H1 (cell line): ENCODE measurements at regions not wholly inside any gene's neighbourhood (a gene's known extent, or its start where the extent isn't known, plus 50 kb on each side); places are given as distances from the start of the nearest gene placed in this dataset.

Experiments used
- CTCF ChIA-PET: fragments of 300-600 bp; sonication (Branson Sonifier 250); formaldehyde crosslinking; loops from one replicate; lab custom pipeline; 2021; ENCODE audit not compliant: partially characterized antibody; lab: Charles Lee
- POLR2A ChIA-PET: fragments of 300-600 bp; sonication (Branson Sonifier 250); formaldehyde crosslinking; loops from one replicate; lab custom pipeline; 2021; ENCODE audit warnings: inconsistent platforms; ENCODE audit not compliant: partially characterized antibody; lab: Charles Lee
- DNase-seq, 2 experiments: peaks; one replicate each; pipeline versions ENCODE4 v3.0.0 to v3.0.0-alpha.2; 2010 to 2022; ENCODE audit warnings: low spot score in 2 of 2, low read depth in 1 of 2, mixed read lengths in 1 of 2
- FAIRE-seq: peaks from 2 replicates; lab custom pipeline; 2011; peaks lifted over from hg19 to GRCh38; lab: Jason Lieb, UNC
- H2AFZ ChIP-seq: 2 replicates; pipeline ENCODE4 v1.8.1; 2012; ENCODE audit warnings: low read length, inconsistent platforms
- H2AK5ac ChIP-seq: 2 replicates; pipeline ENCODE4 v1.6.1; 2013; ENCODE audit warnings: low read depth, low read length
- H2BK120ac ChIP-seq: replicated peaks from 2 replicates; pipeline ENCODE3; 2013; ENCODE audit warnings: low read depth, low read length, inconsistent platforms
- H2BK12ac ChIP-seq: 2 replicates; pipeline ENCODE4 v1.6.1; 2013; ENCODE audit warnings: low read depth, low read length
- H2BK15ac ChIP-seq: 2 replicates; pipeline ENCODE4 v1.6.1; 2013; ENCODE audit warnings: low read length
- H2BK20ac ChIP-seq: 2 replicates; pipeline ENCODE4 v1.6.1; 2013; ENCODE audit warnings: low read length
- H2BK5ac ChIP-seq: 2 replicates; pipeline ENCODE4 v1.6.1; 2013; ENCODE audit warnings: low read depth, low read length
- H3K14ac ChIP-seq: 2 replicates; pipeline ENCODE4 v1.6.1; 2013; ENCODE audit warnings: inconsistent platforms; ENCODE audit not compliant: insufficient read length
- H3K18ac ChIP-seq: 2 replicates; pipeline ENCODE4 v1.6.1; 2013; ENCODE audit warnings: low read length; ENCODE audit errors: extremely low read depth
- H3K23ac ChIP-seq: 2 replicates; pipeline ENCODE4 v1.6.1; 2013; ENCODE audit warnings: inconsistent platforms; ENCODE audit not compliant: insufficient read length
- H3K23me2 ChIP-seq: 2 replicates; pipeline ENCODE4 v1.6.1; 2013; ENCODE audit warnings: low read depth, low read length
- H3K27ac ChIP-seq: 2 replicates; pipeline ENCODE4 v1.6.1; 2011; ENCODE audit warnings: low read depth, low read length, inconsistent platforms
- H3K27me3 ChIP-seq, 4 experiments: replicated peaks in 1 of 4; 1 replicate in 1 of 4; 2 replicates in 3 of 4; pipeline versions ENCODE4 v1.6.1 to v1.8.1; 2011 to 2013; ENCODE audit warnings: low read length in 3 of 4, mild to moderate bottlenecking in 3 of 4, inconsistent platforms in 2 of 4, mixed read lengths in 2 of 4, moderate library complexity in 1 of 4; ENCODE audit not compliant: control insufficient read depth in 3 of 4, insufficient read depth in 3 of 4; ENCODE audit errors: extremely low read depth in 1 of 4
- H3K36me3 ChIP-seq, 4 experiments: 2 replicates each; pipeline versions ENCODE4 v1.6.1 to v1.8.1; 2011 to 2013; ENCODE audit warnings: mild to moderate bottlenecking in 4 of 4, low read length in 3 of 4, moderate library complexity in 2 of 4, control low read depth in 1 of 4, inconsistent platforms in 1 of 4; ENCODE audit not compliant: insufficient read depth in 4 of 4, control insufficient read depth in 2 of 4
- H3K4ac ChIP-seq: replicated peaks from 2 replicates; pipeline ENCODE3; 2013; ENCODE audit warnings: low read length, low read depth, mixed read lengths, inconsistent platforms; ENCODE audit not compliant: insufficient read length
- H3K4me1 ChIP-seq, 4 experiments: replicated peaks in 1 of 4; 1 replicate in 1 of 4; 2 replicates in 3 of 4; pipeline versions ENCODE4 v1.6.1 to v1.8.1; 2011 to 2013; ENCODE audit warnings: low read length in 3 of 4, inconsistent platforms in 2 of 4, mixed read lengths in 1 of 4; ENCODE audit not compliant: insufficient read depth in 4 of 4, control insufficient read depth in 3 of 4
- H3K4me2 ChIP-seq, 2 experiments: 2 replicates each; pipeline versions ENCODE4 v1.6.1 to v1.8.1; 2011 to 2013; ENCODE audit warnings: low read depth in 2 of 2, low read length in 2 of 2, control low read depth in 1 of 2, inconsistent platforms in 1 of 2, mild to moderate bottlenecking in 1 of 2; ENCODE audit not compliant: insufficient read depth in 1 of 2
- H3K4me3 ChIP-seq, 4 experiments: fragments of 200-600, 300-600 bp in 1 of 4; sonication (generic), shearing (Covaris generic), sonication (Bioruptor Twin) in 1 of 4; 2 replicates each; pipeline versions ENCODE4 v1.5.1 to v1.8.1; 2011 to 2016; ENCODE audit warnings: low read length in 4 of 4, low read depth in 3 of 4, control low read depth in 2 of 4, inconsistent platforms in 2 of 4, mild to moderate bottlenecking in 2 of 4, mixed read lengths in 1 of 4, moderate library complexity in 1 of 4; ENCODE audit not compliant: insufficient read depth in 2 of 4; ENCODE audit errors: extremely low read depth in 1 of 4
- H3K56ac ChIP-seq: replicated peaks from 2 replicates; pipeline ENCODE3; 2013; ENCODE audit warnings: low read depth, mild to moderate bottlenecking, mixed read lengths, low read length, inconsistent platforms; ENCODE audit not compliant: insufficient read length
- H3K79me1 ChIP-seq: 2 replicates; pipeline ENCODE4 v1.6.1; 2013; ENCODE audit warnings: low read depth, low read length, control low read depth
- H3K79me2 ChIP-seq, 2 experiments: 2 replicates each; pipeline versions ENCODE4 v1.6.1 to v1.8.1; 2012 to 2013; ENCODE audit warnings: low read length in 2 of 2, mild to moderate bottlenecking in 2 of 2, inconsistent platforms in 1 of 2; ENCODE audit not compliant: insufficient read depth in 2 of 2, control insufficient read depth in 1 of 2
- H3K9ac ChIP-seq, 4 experiments: replicated peaks in 1 of 4; 1 replicate in 1 of 4; 2 replicates in 3 of 4; pipeline versions ENCODE4 v1.6.1 to v1.8.1; 2011 to 2013; ENCODE audit warnings: low read depth in 3 of 4, low read length in 3 of 4, control low read depth in 2 of 4, mild to moderate bottlenecking in 2 of 4, moderate library complexity in 2 of 4, inconsistent platforms in 1 of 4; ENCODE audit errors: extremely low read depth in 1 of 4
- H3K9me3 ChIP-seq, 2 experiments: 2 replicates each; pipeline versions ENCODE4 v1.6.1 to v1.8.1; 2012 to 2013; ENCODE audit warnings: mild to moderate bottlenecking in 2 of 2, moderate library complexity in 2 of 2, control low read depth in 1 of 2, inconsistent platforms in 1 of 2, low read depth in 1 of 2, low read length in 1 of 2, mixed read lengths in 1 of 2; ENCODE audit not compliant: insufficient read depth in 2 of 2
- H4K20me1 ChIP-seq, 2 experiments: replicated peaks in 1 of 2; 2 replicates each; pipeline versions ENCODE3 to v1.8.1; 2011 to 2013; ENCODE audit warnings: inconsistent platforms in 2 of 2, low read length in 2 of 2, mild to moderate bottlenecking in 1 of 2; ENCODE audit not compliant: insufficient read depth in 2 of 2, control insufficient read depth in 1 of 2
- H4K5ac ChIP-seq: 2 replicates; pipeline ENCODE4 v1.6.1; 2013; ENCODE audit warnings: low read length, low read depth, mixed read lengths, inconsistent platforms; ENCODE audit not compliant: insufficient read length
- H4K8ac ChIP-seq: 2 replicates; pipeline ENCODE4 v1.8.0; 2013; ENCODE audit warnings: mild to moderate bottlenecking, moderate library complexity, low read length, inconsistent platforms; ENCODE audit not compliant: insufficient read depth; ENCODE audit errors: extremely low read depth
- H4K91ac ChIP-seq: replicated peaks from 2 replicates; pipeline ENCODE3; 2013; ENCODE audit warnings: low read length, mixed read lengths, inconsistent platforms; ENCODE audit not compliant: insufficient read length
- ATF2 ChIP-seq: IDR thresholded peaks from 2 replicates; pipeline ENCODE4 v1.6.1; 2012; ENCODE audit warnings: low read length, inconsistent platforms
- BCL11A ChIP-seq, 2 experiments: IDR thresholded peaks; one replicate each; pipeline ENCODE4 v1.6.1; 2011; ENCODE audit warnings: low read depth in 2 of 2, low read length in 2 of 2, mild to moderate bottlenecking in 2 of 2
- CBX5 ChIP-seq: fragments of 300-800, 300-1000 bp; sonication (generic); IDR thresholded peaks from 2 replicates; pipeline ENCODE4 v1.7.1; 2016; ENCODE audit warnings: antibody characterized with exemption, low read length, low read depth
- CHD1 ChIP-seq: IDR thresholded peaks from 2 replicates; pipeline ENCODE4 v1.6.1; 2012; ENCODE audit warnings: low read depth, low read length, improper control_type of control experiment
- CREB1 ChIP-seq: IDR thresholded peaks from 2 replicates; pipeline ENCODE4 v1.6.1; 2012; ENCODE audit warnings: inconsistent platforms
- JUND ChIP-seq: IDR thresholded peaks from 2 replicates; pipeline ENCODE4 v1.6.1; 2011; ENCODE audit warnings: mild to moderate bottlenecking, improper control_type of control experiment, low read length
- KDM4A ChIP-seq: IDR thresholded peaks from one replicate; pipeline ENCODE4 v1.7.1; 2012; ENCODE audit warnings: low read depth, mild to moderate bottlenecking, moderate library complexity, low read length, inconsistent platforms; ENCODE audit not compliant: severe bottlenecking
- RFX5 ChIP-seq: IDR thresholded peaks from 2 replicates; pipeline ENCODE4 v1.6.1; 2011; ENCODE audit warnings: low read depth, low read length, improper control_type of control experiment, borderline replicate concordance
- SIN3A ChIP-seq, 2 experiments: IDR thresholded peaks in 1 of 2; conservative IDR thresholded peaks in 1 of 2; 2 replicates each; pipeline ENCODE4 v1.6.1; 2011 to 2012; ENCODE audit warnings: low read length in 2 of 2, improper control_type of control experiment in 1 of 2, low read depth in 1 of 2, mild to moderate bottlenecking in 1 of 2
- USF2 ChIP-seq: IDR thresholded peaks from 2 replicates; pipeline ENCODE4 v1.6.1; 2011; ENCODE audit warnings: low read length, improper control_type of control experiment
- ZNF274 ChIP-seq: IDR thresholded peaks from 2 replicates; pipeline ENCODE4 v1.7.0; 2012; ENCODE audit warnings: low read length, borderline replicate concordance; ENCODE audit errors: extremely low read depth
- WGBS, 2 experiments: shearing (Covaris generic) in 1 of 2; methylation state at CpG; one replicate each; pipeline versions ENCODE4 v1.1.6 to v1.1.7; 2013 to 2015; ENCODE audit warnings: low lambda C conversion rate in 2 of 2, mixed read lengths in 2 of 2, inconsistent platforms in 1 of 2, low coverage in 1 of 2, missing lambda C conversion rate in 1 of 2; ENCODE audit not compliant: insufficient replicate concordance in 2 of 2, insufficient coverage in 1 of 2, insufficient read length in 1 of 2; ENCODE audit errors: extremely low coverage in 1 of 2, missing lambda C conversion rate in 1 of 2; 5-methylcytosine and 5-hydroxymethylcytosine counted together

- Histone ChIP-seq H3K56ac (no peak overlapping the region), H3K23me2 (no peaks in the 10 kb centered on the region), H3K4me2 (no peak overlapping the region), H2BK12ac (no peak overlapping the region), H3K18ac (no peak overlapping the region; the same call in 1 of the 2 replicates), H3K36me3 (no peaks in the 10 kb centered on the region), H2BK15ac (no peak overlapping the region), H3K27me3 (no peaks in the 10 kb centered on the region), H3K27ac (no peak overlapping the region), H4K5ac (no peak overlapping the region), H2BK120ac (no peak overlapping the region), H3K9ac (no peak overlapping the region), H3K4me3 (no peak overlapping the region), H3K9me3 (no peaks in the 10 kb centered on the region), H3K4me1 (peaks cover 0 to 5% (median 0%) of the 10 kb centered on the region in 4 experiments; a peak in 1 of 7 replicates), H3K23ac (no peak overlapping the region), H2AK5ac (no peak overlapping the region), H3K14ac (no peak overlapping the region), H4K20me1 (no peaks in the 10 kb centered on the region), H3K4ac (no peak overlapping the region), H3K79me1 (no peaks in the 10 kb centered on the region), H3K79me2 (no peaks in the 10 kb centered on the region), H2AFZ (no peak overlapping the region), H2BK20ac (no peak overlapping the region), H4K8ac (no peak overlapping the region), H4K91ac (no peak overlapping the region), H2BK5ac (no peak overlapping the region)
- DNase-seq: no peak
- ChIA-PET POLR2A (no interaction called here), CTCF (interaction anchor here (0.8 to 1.0 kb wide), 2 partner anchors 61 to 284 kb away, joined by 3 read pairs; no protein-coding TSS in a partner anchor)
- WGBS, 2 experiments: 64% methylated on average over 2 of the region's 2 CpGs; no CpG with 5 or more reads in 1 of the 2 experiments
- FAIRE-seq: no peak
- TF ChIP-seq USF2 (no peak), RFX5 (no peak), CBX5 (no peak), KDM4A (no peak), CHD1 (no peak), ZNF274 (no peak), SIN3A (conservative IDR thresholded peaks at IDR 0.05 in 1 of 2, IDR thresholded peaks at IDR 0.05 in 1 of 2; ENCODE audit: low read depth in 1 of 2, low read length in 2 of 2) (no peak), CREB1 (no peak), JUND (no peak), BCL11A (IDR thresholded peaks at IDR 0.05; ENCODE audit: low read depth in 2 of 2, low read length in 2 of 2) (no peak), ATF2 (no peak)
Measured at GRCh38 chrX:35664833-35665232, 133.3 kb upstream of the MAGEB16 start.
